NCI-H345 (cell line): ENCODE measurements at regions not wholly inside any gene's neighbourhood (a gene's known extent, or its start where the extent isn't known, plus 50 kb on each side); places are given as distances from the start of the nearest gene placed in this dataset.
"Not testable (repeated sequence)": the region's sequence is repeated elsewhere in the genome, so short reads cannot be mapped to it uniquely, and the experiment has no call there.

Source experiments
- DNase-seq: peaks from one replicate; lab custom pipeline; 2025; lab: John Stamatoyannopoulos, UW

GRCh38 chr11:87462171-87462570 is 424.4 kb downstream of the TMEM135 start:
- no peak for DNase-seq

GRCh38 chr11:87460842-87461637 is 423.3 kb downstream of the TMEM135 start:
- DNase-seq, result no peak

- no peak for DNase-seq
These were observed 422.5 kb downstream of the TMEM135 start for GRCh38 chr11:87460279-87460678.

GRCh38 chr11:87459351-87459750 is 421.6 kb downstream of the TMEM135 start:
- DNase-seq, result no peak

GRCh38 chr11:87456499-87456898 is 418.8 kb downstream of the TMEM135 start:
- no peak for DNase-seq

GRCh38 chr11:87455180-87455579 is 417.4 kb downstream of the TMEM135 start:
- no peak for DNase-seq

GRCh38 chr11:87454241-87454640 is 416.5 kb downstream of the TMEM135 start:
- DNase-seq, result peak; percentile 27

GRCh38 chr11:87453531-87454089 is 415.9 kb downstream of the TMEM135 start:
- peak; percentile 30 for DNase-seq

- not testable (repeated sequence) for DNase-seq
These were observed 414.3 kb downstream of the TMEM135 start for GRCh38 chr11:87452025-87452424.

- DNase-seq, result no peak
These were observed 413.7 kb downstream of the TMEM135 start for GRCh38 chr11:87451395-87451794.

GRCh38 chr11:87447606-87448005 is 409.9 kb downstream of the TMEM135 start:
- no peak for DNase-seq

- DNase-seq, result no peak
These were observed 407.3 kb downstream of the TMEM135 start for GRCh38 chr11:87444993-87445392.

GRCh38 chr11:87443707-87444106 is 406.0 kb downstream of the TMEM135 start:
- no peak for DNase-seq

GRCh38 chr11:87440076-87440770 is 402.5 kb downstream of the TMEM135 start:
- no peak for DNase-seq

- DNase-seq, result no peak
These were observed 400.7 kb downstream of the TMEM135 start for GRCh38 chr11:87438416-87438815.

- DNase-seq, result no peak
These were observed 400.1 kb downstream of the TMEM135 start for GRCh38 chr11:87437844-87438223.

GRCh38 chr11:87437133-87437843 is 399.6 kb downstream of the TMEM135 start:
- no peak for DNase-seq

GRCh38 chr11:87432022-87432421 is 394.3 kb downstream of the TMEM135 start:
- DNase-seq, result no peak

GRCh38 chr11:87431392-87431791 is 393.7 kb downstream of the TMEM135 start:
- DNase-seq, result peak; percentile 20

GRCh38 chr11:87430821-87431220 is 393.1 kb downstream of the TMEM135 start:
- DNase-seq, result no peak

GRCh38 chr11:87429996-87430395 is 392.3 kb downstream of the TMEM135 start:
- DNase-seq, result no peak

GRCh38 chr11:87428266-87428665 is 390.5 kb downstream of the TMEM135 start:
- DNase-seq, result no peak

GRCh38 chr11:87425943-87426342 is 388.2 kb downstream of the TMEM135 start:
- DNase-seq, result no peak
